ENCODE measurements at regions not wholly inside any gene's neighbourhood (a gene's known extent, or its start where the extent isn't known, plus 50 kb on each side); places are given as distances from the start of the nearest gene placed in this dataset.

GRCh38 chr12:125966641-125967040, 901.4 kb downstream of the AACS start:
- TF ChIP-seq CTCF (IDR thresholded peaks at IDR 0.05; ENCODE audit: extremely low read depth in 1 of 2, insufficient read depth in 1 of 2, low read depth in 1 of 2, low read length in 2 of 2) (no peak), JUN (IDR thresholded peaks at IDR 0.05; ENCODE audit: borderline replicate concordance, insufficient read depth, insufficient read length, low read depth) (no peak), EZH2 (IDR thresholded peaks at IDR 0.05; ENCODE audit: borderline replicate concordance, low read depth, low read length, severe bottlenecking) (no peak), POLR2A (IDR thresholded peaks at IDR 0.05; ENCODE audit: low read depth, low read length) (no peak), MYC (IDR thresholded peaks at IDR 0.05; ENCODE audit: low read depth, low read length) (no peak), FOS (IDR thresholded peaks at IDR 0.05; ENCODE audit: borderline replicate concordance, insufficient read depth, low read length) (no peak), POLR2AphosphoS5 (IDR thresholded peaks at IDR 0.05; ENCODE audit: insufficient read depth, low read depth, low read length) (no peak), GATA2 (IDR thresholded peaks at IDR 0.05; ENCODE audit: insufficient read depth, insufficient read length, low read depth, low read length) (no peak)
- TF ChIP-seq, protein P1, sequence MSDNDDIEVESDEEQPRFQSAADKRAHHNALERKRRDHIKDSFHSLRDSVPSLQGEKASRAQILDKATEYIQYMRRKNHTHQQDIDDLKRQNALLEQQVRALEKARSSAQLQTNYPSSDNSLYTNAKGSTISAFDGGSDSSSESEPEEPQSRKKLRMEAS (IDR thresholded peaks at IDR 0.05; ENCODE audit: insufficient read depth, insufficient read length) = no peak

All from endothelial cell of umbilical vein (primary cell).